Fibroblast of skin of right quadriceps (primary cell): ENCODE measurements at regions not wholly inside any gene's neighbourhood (a gene's known extent, or its start where the extent isn't known, plus 50 kb on each side); places are given as distances from the start of the nearest gene placed in this dataset.

Experiments used
- DNase-seq: peaks from one replicate; pipeline ENCODE4 v3.0.0-alpha.2; 2013

GRCh38 chr10:128994598-128995143 is 472.4 kb upstream of the MGMT start:
- no peak for DNase-seq

- DNase-seq: no peak
Observed at GRCh38 chr10:128995676-128996075, 471.4 kb upstream of the MGMT start.

GRCh38 chr10:128996092-128996491 is 470.9 kb upstream of the MGMT start:
- DNase-seq: no peak

GRCh38 chr10:128998101-128998805 is 468.8 kb upstream of the MGMT start:
- DNase-seq: no peak

- no peak for DNase-seq
Observed at GRCh38 chr10:129004398-129004797, 462.6 kb upstream of the MGMT start.

- DNase-seq: no peak
Observed at GRCh38 chr10:129005080-129005479, 462.0 kb upstream of the MGMT start.

GRCh38 chr10:129005804-129006203 is 461.2 kb upstream of the MGMT start:
- no peak for DNase-seq

- DNase-seq: no peak
Observed at GRCh38 chr10:129018511-129018910, 448.5 kb upstream of the MGMT start.

- no peak for DNase-seq
Observed at GRCh38 chr10:129020651-129021330, 446.2 kb upstream of the MGMT start.

- no peak for DNase-seq
Observed at GRCh38 chr10:129021594-129022304, 445.3 kb upstream of the MGMT start.

GRCh38 chr10:129023082-129023481 is 444.0 kb upstream of the MGMT start:
- no peak for DNase-seq

GRCh38 chr10:129024046-129024445 is 443.0 kb upstream of the MGMT start:
- no peak for DNase-seq

- DNase-seq: no peak
Observed at GRCh38 chr10:129025787-129026186, 441.3 kb upstream of the MGMT start.

- no peak for DNase-seq
Observed at GRCh38 chr10:129027906-129028305, 439.1 kb upstream of the MGMT start.

GRCh38 chr10:129028451-129028850 is 438.6 kb upstream of the MGMT start:
- DNase-seq: no peak

GRCh38 chr10:129029051-129029450 is 438.0 kb upstream of the MGMT start:
- no peak for DNase-seq

- no peak for DNase-seq
Observed at GRCh38 chr10:129029851-129030602, 437.0 kb upstream of the MGMT start.

GRCh38 chr10:129030603-129030895 is 436.5 kb upstream of the MGMT start:
- no peak for DNase-seq

GRCh38 chr10:129030996-129031843 is 435.8 kb upstream of the MGMT start:
- DNase-seq: peak; percentile 17

GRCh38 chr10:129031844-129032150 is 435.2 kb upstream of the MGMT start:
- DNase-seq: no peak

- no peak for DNase-seq
Observed at GRCh38 chr10:129032372-129033313, 434.4 kb upstream of the MGMT start.
